Astrocyte (in vitro differentiated cells and primary cell): ENCODE measurements at regions not wholly inside any gene's neighbourhood (a gene's known extent, or its start where the extent isn't known, plus 50 kb on each side); places are given as distances from the start of the nearest gene placed in this dataset.

Experiments used
- DNase-seq: peaks from one replicate; pipeline ENCODE4 v3.0.0-alpha.2; 2010; ENCODE audit warnings: low read depth
- FAIRE-seq: peaks from 2 replicates; lab custom pipeline; 2011; peaks lifted over from hg19 to GRCh38; lab: Jason Lieb, UNC
- H2AFZ ChIP-seq: 2 replicates; pipeline ENCODE4 v1.6.0; 2012; ENCODE audit warnings: low read depth, low read length, inconsistent platforms
- H3K27ac ChIP-seq: 2 replicates; pipeline ENCODE4 v1.5.1; 2011; ENCODE audit warnings: low read depth, low read length, inconsistent platforms
- H3K27me3 ChIP-seq: 2 replicates; pipeline ENCODE4 v1.6.0; 2011; ENCODE audit warnings: low read length, inconsistent platforms; ENCODE audit not compliant: insufficient read depth
- H3K36me3 ChIP-seq: 2 replicates; pipeline ENCODE4 v1.5.1; 2011; ENCODE audit warnings: low read length, inconsistent platforms; ENCODE audit not compliant: insufficient read depth
- H3K4me1 ChIP-seq: 2 replicates; pipeline ENCODE4 v1.5.1; 2011; ENCODE audit warnings: low read length, inconsistent platforms; ENCODE audit not compliant: insufficient read depth
- H3K4me2 ChIP-seq: 2 replicates; pipeline ENCODE4 v1.6.0; 2012; ENCODE audit warnings: low read length, inconsistent platforms
- H3K4me3 ChIP-seq: 2 replicates; pipeline ENCODE4 v1.5.1; 2011; ENCODE audit warnings: low read depth, mild to moderate bottlenecking, low read length, inconsistent platforms; ENCODE audit not compliant: insufficient read depth
- H3K79me2 ChIP-seq: 2 replicates; pipeline ENCODE4 v1.6.0; 2012; ENCODE audit warnings: mild to moderate bottlenecking, low read length, inconsistent platforms; ENCODE audit not compliant: insufficient read depth
- H3K9ac ChIP-seq: 2 replicates; pipeline ENCODE4 v1.6.0; 2012; ENCODE audit warnings: mild to moderate bottlenecking, low read length, inconsistent platforms
- H3K9me3 ChIP-seq: 2 replicates; pipeline ENCODE4 v1.5.1; 2012; ENCODE audit warnings: low read depth, mild to moderate bottlenecking, low read length, inconsistent platforms; ENCODE audit not compliant: insufficient read depth
- H4K20me1 ChIP-seq: 2 replicates; pipeline ENCODE4 v1.6.0; 2012; ENCODE audit warnings: low read length, inconsistent platforms; ENCODE audit not compliant: insufficient read depth
- H3K27ac Mint-ChIP-seq: one replicate; pipeline ENCODE4 v1.8.0; 2021; ENCODE audit warnings: mild to moderate bottlenecking, mixed read lengths; ENCODE audit not compliant: unreplicated experiment
- H3K27me3 Mint-ChIP-seq: one replicate; pipeline ENCODE4 v1.8.0; 2021; ENCODE audit warnings: low read depth, mixed read lengths; ENCODE audit not compliant: unreplicated experiment
- H3K36me3 Mint-ChIP-seq: one replicate; pipeline ENCODE4 v1.8.0; 2021; ENCODE audit warnings: low read depth, mixed read lengths; ENCODE audit not compliant: unreplicated experiment
- H3K4me1 Mint-ChIP-seq: one replicate; pipeline ENCODE4 v1.8.0; 2021; ENCODE audit warnings: low read depth, mixed read lengths; ENCODE audit not compliant: unreplicated experiment
- H3K4me3 Mint-ChIP-seq: one replicate; pipeline ENCODE4 v1.8.0; 2021; ENCODE audit warnings: mild to moderate bottlenecking, moderate library complexity, mixed read lengths; ENCODE audit not compliant: unreplicated experiment
- H3K9me3 Mint-ChIP-seq: one replicate; pipeline ENCODE4 v1.8.0; 2021; ENCODE audit warnings: mild to moderate bottlenecking, mixed read lengths; ENCODE audit not compliant: unreplicated experiment
- CTCF ChIP-seq: IDR thresholded peaks from 2 replicates; pipeline ENCODE4 v1.5.1; 2011; ENCODE audit warnings: low read depth, mild to moderate bottlenecking, inconsistent platforms, low read length, moderate library complexity; ENCODE audit not compliant: insufficient read depth
- EZH2 ChIP-seq: IDR thresholded peaks from 2 replicates; pipeline ENCODE4 v1.6.1; 2012; ENCODE audit warnings: mild to moderate bottlenecking, low read length, inconsistent platforms; ENCODE audit not compliant: insufficient read depth

- Histone ChIP-seq H3K4me1 (peaks cover 7% of the 10 kb centered on the region), H3K79me2 (no peaks in the 10 kb centered on the region), H2AFZ (no peak overlapping the region), H3K4me2 (no peak overlapping the region), H4K20me1 (no peaks in the 10 kb centered on the region), H3K27me3 (no peaks in the 10 kb centered on the region), H3K36me3 (no peaks in the 10 kb centered on the region), H3K9ac (no peak overlapping the region), H3K4me3 (no peak overlapping the region), H3K27ac (no peak overlapping the region), H3K9me3 (no peaks in the 10 kb centered on the region)
- Mint-ChIP-seq H3K27me3 (peaks cover 3% of the 10 kb centered on the region), H3K4me3 (no peak overlapping the region), H3K9me3 (peaks cover 7% of the 10 kb centered on the region), H3K27ac (no peak overlapping the region), H3K36me3 (no peaks in the 10 kb centered on the region), H3K4me1 (peaks cover 4% of the 10 kb centered on the region)
- no peak for DNase-seq
- no peak for FAIRE-seq
- TF ChIP-seq CTCF, result no peak
- no peak for TF ChIP-seq EZH2
These were observed 512.3 kb upstream of the MPDZ start for GRCh38 chr9:13791816-13792215.

GRCh38 chr9:13790055-13790454 is 510.6 kb upstream of the MPDZ start:
- peaks cover 1% of the 10 kb centered on the region for H3K4me1 Mint-ChIP-seq
- Histone ChIP-seq H3K9ac (no peak overlapping the region), H3K36me3 (no peaks in the 10 kb centered on the region), H3K4me3 (no peak overlapping the region), H3K9me3 (no peaks in the 10 kb centered on the region), H3K79me2 (no peaks in the 10 kb centered on the region), H3K4me2 (no peak overlapping the region), H3K4me1 (peaks cover 7% of the 10 kb centered on the region), H3K27ac (no peak overlapping the region), H4K20me1 (no peaks in the 10 kb centered on the region), H3K27me3 (no peaks in the 10 kb centered on the region), H2AFZ (no peak overlapping the region)
- peaks cover 5% of the 10 kb centered on the region for H3K27me3 Mint-ChIP-seq
- no peak overlapping the region for H3K27ac Mint-ChIP-seq
- H3K36me3 Mint-ChIP-seq, result no peaks in the 10 kb centered on the region
- no peak for TF ChIP-seq CTCF
- no peak for TF ChIP-seq EZH2
- no peak for DNase-seq
- no peak for FAIRE-seq
- H3K9me3 Mint-ChIP-seq, result peaks cover 7% of the 10 kb centered on the region
- no peak overlapping the region for H3K4me3 Mint-ChIP-seq

GRCh38 chr9:13787234-13787833 is 507.8 kb upstream of the MPDZ start:
- Histone ChIP-seq H3K9ac (peak overlapping the region; percentile 12), H3K4me1 (peaks cover 7% of the 10 kb centered on the region), H2AFZ (peak overlapping the region; percentile 67), H3K79me2 (no peaks in the 10 kb centered on the region), H3K27me3 (no peaks in the 10 kb centered on the region), H3K36me3 (no peaks in the 10 kb centered on the region), H3K4me3 (peak overlapping the region; percentile 34), H4K20me1 (no peaks in the 10 kb centered on the region), H3K9me3 (no peaks in the 10 kb centered on the region), H3K4me2 (peak overlapping the region; percentile 80), H3K27ac (peak overlapping the region; percentile 36)
- no peak for FAIRE-seq
- H3K27ac Mint-ChIP-seq, result no peak overlapping the region
- H3K4me3 Mint-ChIP-seq, result no peak overlapping the region
- H3K27me3 Mint-ChIP-seq, result peaks cover 5% of the 10 kb centered on the region
- TF ChIP-seq CTCF (no peak), EZH2 (no peak)
- H3K4me1 Mint-ChIP-seq, result peaks cover 1% of the 10 kb centered on the region
- DNase-seq, result peak; percentile 53
- H3K36me3 Mint-ChIP-seq, result no peaks in the 10 kb centered on the region
- H3K9me3 Mint-ChIP-seq, result no peaks in the 10 kb centered on the region
